K562 (cell line): ENCODE measurements at regions not wholly inside any gene's neighbourhood (a gene's known extent, or its start where the extent isn't known, plus 50 kb on each side); places are given as distances from the start of the nearest gene placed in this dataset.

ENCODE experiments used
- CREB5 ChIP-seq: fragments of 250-450 bp; sonication (Bioruptor Pico); IDR thresholded peaks from 2 replicates; pipeline ENCODE4 v1.5.0; 2020; ENCODE audit warnings: mild to moderate bottlenecking
- CTCF ChIP-seq, 3 experiments: IDR thresholded peaks in 2 of 3; conservative IDR thresholded peaks in 1 of 3; 2 replicates each; pipeline ENCODE4 v1.5.1; 2011 to 2012; ENCODE audit warnings: low read length in 3 of 3, mild to moderate bottlenecking in 3 of 3, control low read depth in 2 of 3, improper control_type of control experiment in 1 of 3, inconsistent platforms in 1 of 3, low read depth in 1 of 3, mixed read lengths in 1 of 3, moderate library complexity in 1 of 3; ENCODE audit not compliant: insufficient read depth in 2 of 3
- EP300 ChIP-seq: IDR thresholded peaks from 2 replicates; pipeline ENCODE4 v1.6.1; 2012; ENCODE audit warnings: low read length, improper control_type of control experiment
- NR4A1 ChIP-seq, 2 experiments: fragments of 250-450 bp in 1 of 2; fragments of 450-650 bp in 1 of 2; sonication (Bioruptor Pico) in 1 of 2; IDR thresholded peaks; 2 replicates each; pipeline versions ENCODE4 v1.4.0 to v1.6.1; 2016 to 2020; ENCODE audit warnings: mild to moderate bottlenecking in 2 of 2, missing compliant biosample characterization in 1 of 2, missing genetic modification characterization in 1 of 2, moderate library complexity in 1 of 2
- POU5F1 ChIP-seq: fragments of 150-350 bp; IDR thresholded peaks from 2 replicates; pipeline ENCODE4 v1.6.1; 2014; ENCODE audit warnings: borderline replicate concordance, low read length, low read depth, mild to moderate bottlenecking; ENCODE audit not compliant: partially characterized antibody
- ZNF274 ChIP-seq: IDR thresholded peaks from 2 replicates; pipeline ENCODE4 v1.6.1; 2011; ENCODE audit warnings: low read depth, mild to moderate bottlenecking, low read length, moderate library complexity, borderline replicate concordance
- ZNF780A ChIP-seq: fragments of 250-450 bp; sonication (Bioruptor Pico); IDR thresholded peaks from 2 replicates; pipeline ENCODE4 v1.5.0; 2021; ENCODE audit warnings: mild to moderate bottlenecking

DNA sequence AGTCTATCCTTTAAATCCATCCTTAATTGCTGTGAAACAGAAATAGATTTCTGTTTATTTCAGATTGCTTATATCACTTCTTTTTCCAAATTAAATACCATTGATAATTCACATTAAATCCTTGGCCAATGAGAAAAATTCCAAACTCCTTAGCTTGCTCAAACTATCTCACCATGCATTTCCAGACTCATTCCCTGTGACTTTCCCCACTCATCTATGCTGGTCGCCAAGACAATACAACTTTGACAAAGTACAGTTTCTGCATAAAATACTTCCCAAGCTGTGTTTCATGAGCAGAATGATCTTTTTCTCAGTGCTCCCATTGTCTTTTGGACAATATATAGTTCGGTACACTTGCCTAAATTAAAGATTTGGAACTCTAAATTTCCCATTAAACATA, 575.6 kb downstream of the CPS1 start:
- TF ChIP-seq NR4A1 (CRISPR knock-in tag; IDR thresholded peaks at IDR 0.05) = no peak
- TF ChIP-seq NR4A1 (tag; IDR thresholded peaks at IDR 0.05) = no peak
- no peak for TF ChIP-seq CTCF (IDR thresholded peaks at IDR 0.05 in 2 of 3, conservative IDR thresholded peaks at IDR 0.05 in 1 of 3; ENCODE audit: insufficient read depth in 2 of 3, low read depth in 1 of 3, low read length in 3 of 3)
- TF ChIP-seq EP300 = no peak
- no peak for TF ChIP-seq ZNF274
- TF ChIP-seq ZNF780A (CRISPR knock-in tag) = no peak
- TF ChIP-seq POU5F1 = no peak
- no peak for TF ChIP-seq CREB5
